Spinal cord (tissue), 9 donors: ENCODE measurements at regions not wholly inside any gene's neighbourhood (a gene's known extent, or its start where the extent isn't known, plus 50 kb on each side); places are given as distances from the start of the nearest gene placed in this dataset.

Experiments used
- DNase-seq, 6 donors: peaks; one replicate each; pipeline versions ENCODE4 v3.0.0 to v3.0.0-alpha.2; 2013 to 2015; ENCODE audit warnings: low spot score in 6 of 6, low read depth in 4 of 6
- H3K27ac ChIP-seq: one replicate; pipeline ENCODE4 v1.5.1; 2013; ENCODE audit warnings: low read depth, low read length, control low read depth
- H3K27me3 ChIP-seq: one replicate; pipeline ENCODE4 v1.6.1; 2013; ENCODE audit warnings: low read length; ENCODE audit not compliant: control insufficient read depth, insufficient read depth
- H3K36me3 ChIP-seq: one replicate; pipeline ENCODE4 v1.6.1; 2013; ENCODE audit warnings: low read length; ENCODE audit not compliant: control insufficient read depth, insufficient read depth
- H3K4me1 ChIP-seq: one replicate; pipeline ENCODE4 v1.6.1; 2013; ENCODE audit warnings: low read length; ENCODE audit not compliant: control insufficient read depth, insufficient read depth
- H3K4me3 ChIP-seq: one replicate; pipeline ENCODE4 v1.5.1; 2013; ENCODE audit warnings: low read depth, low read length, control low read depth
- H3K9me3 ChIP-seq: one replicate; pipeline ENCODE4 v1.6.1; 2013; ENCODE audit warnings: low read length; ENCODE audit not compliant: control insufficient read depth, insufficient read depth
- WGBS: methylation state at CpG from one replicate; pipeline ENCODE4 v1.1.5; 2013; ENCODE audit warnings: missing lambda C conversion rate; ENCODE audit not compliant: insufficient coverage; 5-methylcytosine and 5-hydroxymethylcytosine counted together
- donor health status: healthy.

- no peaks in the 10 kb centered on the region for H3K4me1 ChIP-seq
- H3K9me3 ChIP-seq, result no peaks in the 10 kb centered on the region
- no peak overlapping the region for H3K27ac ChIP-seq
- DNase-seq, result peak in 1 of 6 donors; percentile 54
- H3K27me3 ChIP-seq, result no peaks in the 10 kb centered on the region
- H3K36me3 ChIP-seq, result no peaks in the 10 kb centered on the region
- WGBS, result no CpG with 5 or more reads among the region's 2 CpGs
- no peak overlapping the region for H3K4me3 ChIP-seq
Observed at GRCh38 chr1:89770391-89770790, 50.4 kb upstream of the LRRC8D start.
